HepG2 (cell line): ENCODE measurements at regions not wholly inside any gene's neighbourhood (a gene's known extent, or its start where the extent isn't known, plus 50 kb on each side); places are given as distances from the start of the nearest gene placed in this dataset.

Experiments used
- ATAC-seq: fragments of 200-7000 bp; cut with Tn5 transposase; 3 replicates; pipeline ENCODE4 v1.9.1; 2020; ENCODE audit warnings: mild to moderate bottlenecking, moderate library complexity
- BruUV-seq: library from RNA; stranded (reverse); fragments of 400-500 nt; replicated peaks from 2 replicates; lab custom pipeline; 2021; lab: Mats Ljungman, UMichigan
- CTCF ChIA-PET: fragments of 300-600 bp; formaldehyde crosslinking; extraction: SDS; loops from one replicate; lab custom pipeline; 2021; ENCODE audit warnings: low total read pairs, inconsistent platforms, low intra/inter-chr PET ratio; lab: Yijun Ruan, JAX
- POLR2A ChIA-PET: fragments of 350-600 bp; sonication (Branson Sonifier 250); formaldehyde crosslinking; loops from one replicate; lab custom pipeline; 2020; ENCODE audit warnings: antibody characterized with exemption, inconsistent platforms; lab: Yijun Ruan, JAX
- DNase-seq: peaks from one replicate; pipeline ENCODE4 v3.0.0-alpha.2; 2015; ENCODE audit warnings: low spot score
- FAIRE-seq: peaks from 3 replicates; lab custom pipeline; 2011; peaks lifted over from hg19 to GRCh38; lab: Jason Lieb, UNC
- H2AFZ ChIP-seq: one replicate; pipeline ENCODE4 v1.6.1; 2011; ENCODE audit warnings: low read length, inconsistent platforms
- H3K27ac ChIP-seq: fragments of 300-600 bp; 3 replicates; pipeline ENCODE4 v1.8.0; 2011; ENCODE audit warnings: mixed run types, mild to moderate bottlenecking, mixed read lengths, low read length, inconsistent platforms; ENCODE audit not compliant: insufficient read depth; ENCODE audit errors: extremely low read length
- H3K27me3 ChIP-seq, 2 experiments: fragments of 200-600 bp in 1 of 2; 2 replicates in 1 of 2; 3 replicates in 1 of 2; pipeline versions ENCODE4 v1.6.0 to v1.8.0; 2011; ENCODE audit warnings: low read length in 2 of 2, mild to moderate bottlenecking in 2 of 2, moderate library complexity in 2 of 2, inconsistent platforms in 1 of 2; ENCODE audit not compliant: insufficient read depth in 2 of 2, control insufficient read depth in 1 of 2
- H3K36me3 ChIP-seq, 2 experiments: fragments of 200-600 bp in 1 of 2; replicated peaks in 1 of 2; 2 replicates in 1 of 2; 3 replicates in 1 of 2; pipeline versions ENCODE4 v1.5.1 to v1.8.0; 2011; ENCODE audit warnings: low read length in 2 of 2, inconsistent platforms in 1 of 2; ENCODE audit not compliant: insufficient read depth in 2 of 2, control insufficient read depth in 1 of 2
- H3K4me1 ChIP-seq: 2 replicates; pipeline ENCODE4 v1.5.1; 2012; ENCODE audit warnings: low read length, inconsistent platforms; ENCODE audit not compliant: insufficient read depth
- H3K4me2 ChIP-seq: 2 replicates; pipeline ENCODE4 v1.6.0; 2011; ENCODE audit warnings: low read depth, low read length, inconsistent platforms
- H3K4me3 ChIP-seq, 3 experiments: fragments of 200-600 bp in 1 of 3; sonication (generic), shearing (Covaris generic) in 1 of 3; replicated peaks in 1 of 3; 2 replicates each; pipeline ENCODE4 v1.5.1; 2011 to 2016; ENCODE audit warnings: low read length in 3 of 3, inconsistent platforms in 2 of 3, low read depth in 2 of 3, mild to moderate bottlenecking in 2 of 3, control low read depth in 1 of 3, mixed read lengths in 1 of 3; ENCODE audit not compliant: insufficient read depth in 1 of 3
- H3K79me2 ChIP-seq: one replicate; pipeline ENCODE4 v1.6.1; 2011; ENCODE audit warnings: low read length, inconsistent platforms; ENCODE audit not compliant: insufficient read depth
- H3K9ac ChIP-seq: 2 replicates; pipeline ENCODE4 v1.6.0; 2011; ENCODE audit warnings: mild to moderate bottlenecking, low read depth, low read length, inconsistent platforms; ENCODE audit not compliant: insufficient read depth
- H3K9me3 ChIP-seq: 2 replicates; pipeline ENCODE4 v1.5.1; 2012; ENCODE audit warnings: mild to moderate bottlenecking, low read length
- H4K20me1 ChIP-seq: 2 replicates; pipeline ENCODE4 v1.6.0; 2011; ENCODE audit warnings: inconsistent platforms, mild to moderate bottlenecking, low read length, moderate library complexity; ENCODE audit not compliant: insufficient read depth
- FLYWCH1 ChIP-seq: sonication (generic); formaldehyde crosslinking; IDR thresholded peaks from 2 replicates; pipeline ENCODE4 v1.8.1; 2023; ENCODE audit warnings: mild to moderate bottlenecking, missing genetic modification reagents
- PPARG ChIP-seq: conservative IDR thresholded peaks from 2 replicates; pipeline ENCODE4 v1.6.1; 2016; ENCODE audit warnings: missing biosample characterization, missing genetic modification reagents
- RXRA ChIP-seq: sonication (generic); formaldehyde crosslinking; IDR thresholded peaks from 2 replicates; pipeline ENCODE4 v1.5.1; 2020; ENCODE audit warnings: missing genetic modification reagents
- SP4 ChIP-seq: sonication (generic); formaldehyde crosslinking; IDR thresholded peaks from 2 replicates; pipeline ENCODE4 v1.8.1; 2023; ENCODE audit warnings: mild to moderate bottlenecking, missing genetic modification reagents
- ZNF235 ChIP-seq: sonication (generic); formaldehyde crosslinking; IDR thresholded peaks from 2 replicates; pipeline ENCODE4 v1.8.1; 2023; ENCODE audit warnings: mild to moderate bottlenecking, missing genetic modification reagents, borderline replicate concordance
- ZNF329 ChIP-seq: sonication (generic); formaldehyde crosslinking; IDR thresholded peaks from 2 replicates; pipeline ENCODE4 v1.9.0; 2021; ENCODE audit warnings: low read depth, mild to moderate bottlenecking, missing genetic modification reagents
- ZNF430 ChIP-seq: sonication (generic); formaldehyde crosslinking; IDR thresholded peaks from 2 replicates; pipeline ENCODE4 v1.9.0; 2021; ENCODE audit warnings: mild to moderate bottlenecking, missing genetic modification reagents
- ZNF598 ChIP-seq: sonication (generic); formaldehyde crosslinking; IDR thresholded peaks from 2 replicates; pipeline ENCODE4 v1.5.1; 2020; ENCODE audit warnings: mild to moderate bottlenecking, missing genetic modification reagents, borderline replicate concordance
- ZNF619 ChIP-seq: sonication (generic); formaldehyde crosslinking; IDR thresholded peaks from 2 replicates; pipeline ENCODE4 v1.4.0; 2020; ENCODE audit warnings: mild to moderate bottlenecking, missing genetic modification reagents
- ZNF629 ChIP-seq: sonication (generic); formaldehyde crosslinking; conservative IDR thresholded peaks from 2 replicates; pipeline ENCODE4 v1.5.0; 2020; ENCODE audit warnings: missing genetic modification reagents
- ZNF781 ChIP-seq: sonication (generic); formaldehyde crosslinking; IDR thresholded peaks from 2 replicates; pipeline ENCODE4 v1.5.1; 2020; ENCODE audit warnings: borderline replicate concordance, mild to moderate bottlenecking, missing genetic modification reagents; ENCODE audit errors: not compliant biosample characterization
- ZNF788 ChIP-seq: sonication (generic); formaldehyde crosslinking; IDR thresholded peaks from 2 replicates; pipeline ENCODE4 v1.5.0; 2020; ENCODE audit warnings: mild to moderate bottlenecking, missing genetic modification reagents, borderline replicate concordance
- in situ Hi-C: cut with HindIII; loops from 2 replicates; pipeline ENCODE4 v1.10.0; 2017; ENCODE audit warnings: low pct_unique_long_range_greater_than_20kb; ENCODE audit not compliant: extremely low pct_ligation_motif_present
- intact Hi-C: fragments of 100-400 bp; cut with micrococcal nuclease; formaldehyde crosslinking; loops from one replicate; pipeline ENCODE4 v1.10.0; 2022; ENCODE audit not compliant: unreplicated experiment
- TF ChIP-seq, protein P1 (sequence below): sonication (generic); formaldehyde crosslinking; IDR thresholded peaks from 2 replicates; pipeline ENCODE4 v1.4.0; 2020; ENCODE audit warnings: mild to moderate bottlenecking, missing genetic modification reagents
- TF ChIP-seq, protein P2 (sequence below): IDR thresholded peaks from 2 replicates; pipeline ENCODE4 v1.6.1; 2018; ENCODE audit warnings: missing genetic modification reagents, mild to moderate bottlenecking, missing compliant biosample characterization

DNA sequence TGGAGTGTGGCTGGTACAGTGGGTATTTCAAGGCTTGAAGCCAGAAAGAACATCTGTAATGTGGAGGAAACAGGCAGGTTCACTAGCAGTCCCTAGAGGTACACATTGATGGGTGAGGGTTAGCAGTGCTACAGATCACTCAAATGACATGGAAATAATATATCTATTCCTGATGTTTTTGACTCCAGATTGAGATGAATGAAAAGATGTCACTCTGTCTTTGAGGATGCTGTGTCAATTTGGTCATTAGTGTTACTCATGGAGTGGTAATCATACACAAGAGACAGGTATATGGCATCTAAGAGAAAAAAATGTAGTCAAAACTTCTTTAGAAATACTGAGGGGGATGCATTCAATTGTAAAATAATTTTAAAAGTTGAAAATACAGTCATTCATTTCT, 135.1 kb downstream of the ZIC1 start:
- Histone ChIP-seq H3K9ac (no peak overlapping the region), H3K4me3 (no peak overlapping the region), H3K4me1 (no peaks in the 10 kb centered on the region), H3K4me2 (no peak overlapping the region), H3K9me3 (peaks cover 20% of the 10 kb centered on the region), H3K27ac (no peak overlapping the region), H3K27me3 (no peaks in the 10 kb centered on the region), H2AFZ (no peak overlapping the region), H3K79me2 (no peaks in the 10 kb centered on the region), H4K20me1 (no peaks in the 10 kb centered on the region), H3K36me3 (no peaks in the 10 kb centered on the region)
- ATAC-seq (no peak), FAIRE-seq (no peak), DNase-seq (no peak)
- no TSS peak for BruUV-seq
- in situ Hi-C loops = no loop called here
- CTCF ChIA-PET = no interaction called here
- POLR2A ChIA-PET = no interaction called here
- intact Hi-C loops = no loop called here
- TF ChIP-seq, protein P1, sequence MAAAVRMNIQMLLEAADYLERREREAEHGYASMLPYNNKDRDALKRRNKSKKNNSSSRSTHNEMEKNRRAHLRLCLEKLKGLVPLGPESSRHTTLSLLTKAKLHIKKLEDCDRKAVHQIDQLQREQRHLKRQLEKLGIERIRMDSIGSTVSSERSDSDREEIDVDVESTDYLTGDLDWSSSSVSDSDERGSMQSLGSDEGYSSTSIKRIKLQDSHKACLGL = no peak
- TF ChIP-seq ZNF629 (CRISPR knock-in tag) (no peak), ZNF430 (CRISPR knock-in tag) (no peak), FLYWCH1 (no peak), ZNF235 (CRISPR knock-in tag) (no peak), ZNF598 (CRISPR knock-in tag) (no peak), ZNF619 (CRISPR knock-in tag) (no peak), ZNF329 (CRISPR knock-in tag) (no peak), PPARG (CRISPR knock-in tag) (no peak), ZNF788 (CRISPR knock-in tag) (no peak), RXRA (CRISPR knock-in tag) (no peak), ZNF781 (CRISPR knock-in tag) (no peak), SP4 (CRISPR knock-in tag) (no peak)
- TF ChIP-seq, protein P2, sequence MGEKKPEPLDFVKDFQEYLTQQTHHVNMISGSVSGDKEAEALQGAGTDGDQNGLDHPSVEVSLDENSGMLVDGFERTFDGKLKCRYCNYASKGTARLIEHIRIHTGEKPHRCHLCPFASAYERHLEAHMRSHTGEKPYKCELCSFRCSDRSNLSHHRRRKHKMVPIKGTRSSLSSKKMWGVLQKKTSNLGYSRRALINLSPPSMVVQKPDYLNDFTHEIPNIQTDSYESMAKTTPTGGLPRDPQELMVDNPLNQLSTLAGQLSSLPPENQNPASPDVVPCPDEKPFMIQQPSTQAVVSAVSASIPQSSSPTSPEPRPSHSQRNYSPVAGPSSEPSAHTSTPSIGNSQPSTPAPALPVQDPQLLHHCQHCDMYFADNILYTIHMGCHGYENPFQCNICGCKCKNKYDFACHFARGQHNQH (CRISPR knock-in tag) = no peak
